HG03097 (cell line): ENCODE measurements at regions not wholly inside any gene's neighbourhood (a gene's known extent, or its start where the extent isn't known, plus 50 kb on each side); places are given as distances from the start of the nearest gene placed in this dataset.
"Not testable (repeated sequence)": the region's sequence is repeated elsewhere in the genome, so short reads cannot be mapped to it uniquely, and the experiment has no call there.

ENCODE experiments used
- ATAC-seq: cut with Tn5 transposase; IDR thresholded peaks from one replicate; pipeline ENCODE4 v1.9.1; 2021; ENCODE audit not compliant: unreplicated experiment, low FRiP score

GRCh38 chr2:220370764-220371163, 743.3 kb downstream of the SLC4A3 start:
- ATAC-seq: no peak

GRCh38 chr2:220371211-220371610, 743.8 kb downstream of the SLC4A3 start:
- no peak for ATAC-seq

- ATAC-seq: no peak
Observed at GRCh38 chr2:220373878-220374277, 746.4 kb downstream of the SLC4A3 start.

- ATAC-seq: no peak
Observed at GRCh38 chr2:220374282-220374681, 746.9 kb downstream of the SLC4A3 start.

- ATAC-seq: no peak
Observed at GRCh38 chr2:220377482-220378155, 750.2 kb downstream of the SLC4A3 start.

- not testable (repeated sequence) for ATAC-seq
Observed at GRCh38 chr2:220387758-220388157, 760.3 kb downstream of the SLC4A3 start.

- no peak for ATAC-seq
Observed at GRCh38 chr2:220393711-220394110, 766.3 kb downstream of the SLC4A3 start.

GRCh38 chr2:220394433-220394832, 767.0 kb downstream of the SLC4A3 start:
- no peak for ATAC-seq

GRCh38 chr2:220396287-220396686, 768.9 kb downstream of the SLC4A3 start:
- ATAC-seq: no peak

GRCh38 chr2:220410296-220410695, 782.9 kb downstream of the SLC4A3 start:
- ATAC-seq: no peak

GRCh38 chr2:220417503-220417902, 790.1 kb downstream of the SLC4A3 start:
- no peak for ATAC-seq

GRCh38 chr2:220419647-220420046, 792.2 kb downstream of the SLC4A3 start:
- ATAC-seq: no peak

- no peak for ATAC-seq
Observed at GRCh38 chr2:220420820-220421219, 793.4 kb downstream of the SLC4A3 start.

GRCh38 chr2:220422676-220423075, 795.2 kb downstream of the SLC4A3 start:
- ATAC-seq: no peak

- ATAC-seq: no peak
Observed at GRCh38 chr2:220424561-220424960, 797.1 kb downstream of the SLC4A3 start.

GRCh38 chr2:220432645-220433044, 805.2 kb downstream of the SLC4A3 start:
- no peak for ATAC-seq

- ATAC-seq: no peak
Observed at GRCh38 chr2:220433131-220433530, 805.7 kb downstream of the SLC4A3 start.

- no peak for ATAC-seq
Observed at GRCh38 chr2:220434385-220434784, 807.0 kb downstream of the SLC4A3 start.

- no peak for ATAC-seq
Observed at GRCh38 chr2:220437938-220438337, 810.5 kb downstream of the SLC4A3 start.

- no peak for ATAC-seq
Observed at GRCh38 chr2:220440731-220441130, 813.3 kb downstream of the SLC4A3 start.

GRCh38 chr2:220441404-220441803, 814.0 kb downstream of the SLC4A3 start:
- ATAC-seq: no peak

GRCh38 chr2:220442012-220442411, 814.6 kb downstream of the SLC4A3 start:
- ATAC-seq: no peak
